Liver (tissue), 8 donors: ENCODE measurements at regions not wholly inside any gene's neighbourhood (a gene's known extent, or its start where the extent isn't known, plus 50 kb on each side); places are given as distances from the start of the nearest gene placed in this dataset.

Experiments
- DNase-seq: peaks from one replicate; pipeline ENCODE4 v3.0.0-alpha.2; 2017; ENCODE audit warnings: low spot score
- H3K27ac ChIP-seq, 2 donors: one replicate each; pipeline ENCODE4 v1.7.0; 2013; ENCODE audit warnings: inconsistent platforms in 2 of 2, low read length in 2 of 2, control low read depth in 1 of 2, low read depth in 1 of 2, mild to moderate bottlenecking in 1 of 2
- H3K27me3 ChIP-seq, 4 donors: one replicate each; pipeline versions ENCODE4 v1.6.1 to v1.7.0; 2013; ENCODE audit warnings: low read length in 3 of 4, inconsistent platforms in 1 of 4, mild to moderate bottlenecking in 1 of 4, moderate library complexity in 1 of 4; ENCODE audit not compliant: control insufficient read depth in 4 of 4, insufficient read depth in 4 of 4
- H3K36me3 ChIP-seq, 4 donors: one replicate each; pipeline versions ENCODE4 v1.6.1 to v1.7.0; 2013; ENCODE audit warnings: low read length in 3 of 4, mild to moderate bottlenecking in 3 of 4, low read depth in 1 of 4, moderate library complexity in 1 of 4; ENCODE audit not compliant: control insufficient read depth in 4 of 4, insufficient read depth in 3 of 4
- H3K4me1 ChIP-seq, 4 donors: one replicate each; pipeline versions ENCODE4 v1.6.1 to v1.7.0; 2013; ENCODE audit warnings: low read length in 3 of 4, mild to moderate bottlenecking in 3 of 4, moderate library complexity in 1 of 4; ENCODE audit not compliant: control insufficient read depth in 4 of 4, insufficient read depth in 4 of 4
- H3K4me3 ChIP-seq, 3 donors: one replicate each; pipeline versions ENCODE4 v1.6.1 to v1.7.0; 2013; ENCODE audit warnings: low read length in 3 of 3, control low read depth in 1 of 3, low read depth in 1 of 3, mild to moderate bottlenecking in 1 of 3
- H3K9ac ChIP-seq, 2 donors: one replicate each; pipeline ENCODE4 v1.7.0; 2013; ENCODE audit warnings: low read length in 2 of 2, mild to moderate bottlenecking in 2 of 2, moderate library complexity in 2 of 2, control low read depth in 1 of 2, low read depth in 1 of 2
- H3K9me3 ChIP-seq, 4 donors: one replicate each; pipeline versions ENCODE4 v1.6.1 to v1.7.0; 2013; ENCODE audit warnings: low read length in 3 of 4; ENCODE audit not compliant: control insufficient read depth in 4 of 4
- CTCF ChIP-seq: fragments of 150-350 bp; IDR thresholded peaks from 2 replicates; pipeline ENCODE4 v1.5.1; 2017; ENCODE audit warnings: improper control_type of control experiment, low read depth, low read length; ENCODE audit not compliant: missing input control
- EGR1 ChIP-seq, 2 donors: IDR thresholded peaks; 2 replicates each; pipeline ENCODE4 v1.6.1; 2016 to 2018; ENCODE audit warnings: antibody characterized with exemption in 2 of 2, low read depth in 2 of 2
- FOXA1 ChIP-seq: IDR thresholded peaks from 2 replicates; pipeline ENCODE4 v1.6.1; 2016; ENCODE audit warnings: antibody characterized with exemption
- FOXA2 ChIP-seq: IDR thresholded peaks from 2 replicates; pipeline ENCODE4 v1.6.1; 2016; ENCODE audit warnings: antibody characterized with exemption
- GABPA ChIP-seq, 2 donors: IDR thresholded peaks in 1 of 2; conservative IDR thresholded peaks in 1 of 2; 2 replicates each; pipeline ENCODE4 v1.6.1; 2016; ENCODE audit warnings: antibody characterized with exemption in 2 of 2, mild to moderate bottlenecking in 1 of 2, moderate library complexity in 1 of 2
- HNF4A ChIP-seq, 2 donors: conservative IDR thresholded peaks; 2 replicates each; pipeline ENCODE4 v1.6.1; 2016; ENCODE audit warnings: antibody characterized with exemption in 2 of 2, mild to moderate bottlenecking in 2 of 2
- HNF4G ChIP-seq: IDR thresholded peaks from 2 replicates; pipeline ENCODE4 v1.6.1; 2016; ENCODE audit warnings: antibody characterized with exemption
- JUND ChIP-seq, 2 donors: IDR thresholded peaks; 2 replicates each; pipeline ENCODE4 v1.6.1; 2016; ENCODE audit warnings: antibody characterized with exemption in 2 of 2
- NR2F2 ChIP-seq: IDR thresholded peaks from 2 replicates; pipeline ENCODE4 v1.6.1; 2016; ENCODE audit warnings: antibody characterized with exemption
- RAD21 ChIP-seq, 2 donors: IDR thresholded peaks; 2 replicates each; pipeline ENCODE4 v1.6.1; 2016; ENCODE audit warnings: antibody characterized with exemption in 2 of 2, mild to moderate bottlenecking in 2 of 2
- REST ChIP-seq: IDR thresholded peaks from 2 replicates; pipeline ENCODE4 v1.6.1; 2016; ENCODE audit warnings: antibody characterized with exemption, mild to moderate bottlenecking
- RXRA ChIP-seq, 2 donors: IDR thresholded peaks; 2 replicates each; pipeline ENCODE4 v1.6.1; 2017 to 2018; ENCODE audit warnings: antibody characterized with exemption in 2 of 2, mild to moderate bottlenecking in 1 of 2
- SP1 ChIP-seq: IDR thresholded peaks from 2 replicates; pipeline ENCODE4 v1.6.1; 2018; ENCODE audit warnings: antibody characterized with exemption, mild to moderate bottlenecking
- TAF1 ChIP-seq: conservative IDR thresholded peaks from 2 replicates; pipeline ENCODE4 v1.6.1; 2016; ENCODE audit warnings: antibody characterized with exemption, mild to moderate bottlenecking
- YY1 ChIP-seq: IDR thresholded peaks from 2 replicates; pipeline ENCODE4 v1.6.1; 2016; ENCODE audit warnings: antibody characterized with exemption, mild to moderate bottlenecking
- WGBS: extraction: QIAGEN DNeasy Blood & Tissue Kit; methylation state at CpG from one replicate; pipeline ENCODE4 v1.1.7; 2013; 5-methylcytosine and 5-hydroxymethylcytosine counted together
- TF ChIP-seq, protein P1 (sequence below): IDR thresholded peaks from 2 replicates; pipeline ENCODE4 v1.6.1; 2016; ENCODE audit warnings: antibody characterized with exemption
- TF ChIP-seq, protein P2 (sequence below): IDR thresholded peaks from 2 replicates; pipeline ENCODE4 v1.6.1; 2016; ENCODE audit warnings: antibody characterized with exemption
- TF ChIP-seq, protein P3 (sequence below): IDR thresholded peaks from 2 replicates; pipeline ENCODE4 v1.6.1; 2016; ENCODE audit warnings: antibody characterized with exemption
- donor health status: healthy.
- donor health status: healthy.
- donor health status: healthy.
- donor health status: healthy.
- donor health status: healthy.

- DNase-seq = no peak
- WGBS = 70% methylated on average over 3 of the region's 3 CpGs
- Histone ChIP-seq H3K9me3 (no peaks in the 10 kb centered on the region), H3K36me3 (no peaks in the 10 kb centered on the region), H3K27me3 (peaks cover 0 to 2% (median 0%) of the 10 kb centered on the region in 4 donors), H3K9ac (no peak overlapping the region), H3K4me3 (no peak overlapping the region), H3K27ac (no peak overlapping the region), H3K4me1 (no peaks in the 10 kb centered on the region)
- TF ChIP-seq TAF1 = no peak
- TF ChIP-seq, protein P1, sequence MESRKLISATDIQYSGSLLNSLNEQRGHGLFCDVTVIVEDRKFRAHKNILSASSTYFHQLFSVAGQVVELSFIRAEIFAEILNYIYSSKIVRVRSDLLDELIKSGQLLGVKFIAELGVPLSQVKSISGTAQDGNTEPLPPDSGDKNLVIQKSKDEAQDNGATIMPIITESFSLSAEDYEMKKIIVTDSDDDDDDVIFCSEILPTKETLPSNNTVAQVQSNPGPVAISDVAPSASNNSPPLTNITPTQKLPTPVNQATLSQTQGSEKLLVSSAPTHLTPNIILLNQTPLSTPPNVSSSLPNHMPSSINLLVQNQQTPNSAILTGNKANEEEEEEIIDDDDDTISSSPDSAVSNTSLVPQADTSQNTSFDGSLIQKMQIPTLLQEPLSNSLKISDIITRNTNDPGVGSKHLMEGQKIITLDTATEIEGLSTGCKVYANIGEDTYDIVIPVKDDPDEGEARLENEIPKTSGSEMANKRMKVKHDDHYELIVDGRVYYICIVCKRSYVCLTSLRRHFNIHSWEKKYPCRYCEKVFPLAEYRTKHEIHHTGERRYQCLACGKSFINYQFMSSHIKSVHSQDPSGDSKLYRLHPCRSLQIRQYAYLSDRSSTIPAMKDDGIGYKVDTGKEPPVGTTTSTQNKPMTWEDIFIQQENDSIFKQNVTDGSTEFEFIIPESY = no peak
- no peak for TF ChIP-seq FOXA2
- TF ChIP-seq EGR1 (IDR thresholded peaks at IDR 0.05; ENCODE audit: low read depth in 2 of 2) = no peak
- TF ChIP-seq SP1 = no peak
- no peak for TF ChIP-seq HNF4G
- no peak for TF ChIP-seq HNF4A (conservative IDR thresholded peaks at IDR 0.05)
- no peak for TF ChIP-seq REST
- TF ChIP-seq, protein P2, sequence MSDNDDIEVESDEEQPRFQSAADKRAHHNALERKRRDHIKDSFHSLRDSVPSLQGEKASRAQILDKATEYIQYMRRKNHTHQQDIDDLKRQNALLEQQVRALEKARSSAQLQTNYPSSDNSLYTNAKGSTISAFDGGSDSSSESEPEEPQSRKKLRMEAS = no peak
- no peak for TF ChIP-seq FOXA1
- TF ChIP-seq JUND (IDR thresholded peaks at IDR 0.05) = no peak
- TF ChIP-seq, protein P3, sequence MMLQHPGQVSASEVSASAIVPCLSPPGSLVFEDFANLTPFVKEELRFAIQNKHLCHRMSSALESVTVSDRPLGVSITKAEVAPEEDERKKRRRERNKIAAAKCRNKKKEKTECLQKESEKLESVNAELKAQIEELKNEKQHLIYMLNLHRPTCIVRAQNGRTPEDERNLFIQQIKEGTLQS = no peak
- TF ChIP-seq RAD21 (IDR thresholded peaks at IDR 0.05) = no peak
- TF ChIP-seq YY1 = no peak
- no peak for TF ChIP-seq RXRA (IDR thresholded peaks at IDR 0.05)
- no peak for TF ChIP-seq CTCF
- TF ChIP-seq GABPA (IDR thresholded peaks at IDR 0.05 in 1 of 2, conservative IDR thresholded peaks at IDR 0.05 in 1 of 2) = no peak
- TF ChIP-seq NR2F2 = no peak
These were observed 379.2 kb upstream of the ZFHX3 start for GRCh38 chr16:73427164-73427563.
